ENCODE measurements at regions not wholly inside any gene's neighbourhood (a gene's known extent, or its start where the extent isn't known, plus 50 kb on each side); places are given as distances from the start of the nearest gene placed in this dataset.

DNA sequence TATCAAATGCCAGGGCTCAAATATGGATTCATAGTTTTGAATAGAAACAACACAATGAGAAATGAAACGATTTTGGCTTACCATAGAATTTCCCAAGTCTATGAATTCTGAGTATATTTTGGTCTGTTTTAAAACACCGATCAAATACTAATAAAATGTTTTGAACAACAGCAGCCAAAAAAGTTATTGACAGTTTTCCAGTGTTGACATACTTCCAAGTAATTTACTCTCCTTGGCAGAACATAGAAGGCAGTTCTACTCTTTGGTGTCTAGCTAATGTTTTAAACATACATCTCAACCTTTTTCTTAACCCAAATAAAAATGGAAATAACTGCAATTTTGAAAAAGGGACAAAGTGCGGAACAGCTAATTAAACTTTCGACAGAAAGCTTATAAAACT, 1419.8 kb downstream of the ADGRL3 start:
- TF ChIP-seq, protein P1, sequence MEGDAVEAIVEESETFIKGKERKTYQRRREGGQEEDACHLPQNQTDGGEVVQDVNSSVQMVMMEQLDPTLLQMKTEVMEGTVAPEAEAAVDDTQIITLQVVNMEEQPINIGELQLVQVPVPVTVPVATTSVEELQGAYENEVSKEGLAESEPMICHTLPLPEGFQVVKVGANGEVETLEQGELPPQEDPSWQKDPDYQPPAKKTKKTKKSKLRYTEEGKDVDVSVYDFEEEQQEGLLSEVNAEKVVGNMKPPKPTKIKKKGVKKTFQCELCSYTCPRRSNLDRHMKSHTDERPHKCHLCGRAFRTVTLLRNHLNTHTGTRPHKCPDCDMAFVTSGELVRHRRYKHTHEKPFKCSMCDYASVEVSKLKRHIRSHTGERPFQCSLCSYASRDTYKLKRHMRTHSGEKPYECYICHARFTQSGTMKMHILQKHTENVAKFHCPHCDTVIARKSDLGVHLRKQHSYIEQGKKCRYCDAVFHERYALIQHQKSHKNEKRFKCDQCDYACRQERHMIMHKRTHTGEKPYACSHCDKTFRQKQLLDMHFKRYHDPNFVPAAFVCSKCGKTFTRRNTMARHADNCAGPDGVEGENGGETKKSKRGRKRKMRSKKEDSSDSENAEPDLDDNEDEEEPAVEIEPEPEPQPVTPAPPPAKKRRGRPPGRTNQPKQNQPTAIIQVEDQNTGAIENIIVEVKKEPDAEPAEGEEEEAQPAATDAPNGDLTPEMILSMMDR (IDR thresholded peaks at IDR 0.05 in 2 of 3, conservative IDR thresholded peaks at IDR 0.05 in 1 of 3; ENCODE audit: control insufficient read depth in 2 of 3, extremely low read depth in 1 of 3, insufficient read depth in 1 of 3, low read depth in 3 of 3, low read length in 3 of 3): no peak
- TF ChIP-seq BCL11A (IDR thresholded peaks at IDR 0.05; ENCODE audit: low read depth, low read length) (no peak), RAD51 (IDR thresholded peaks at IDR 0.05) (no peak), MEF2A (IDR thresholded peaks at IDR 0.05; ENCODE audit: insufficient read depth, low read depth, low read length) (no peak), SP1 (IDR thresholded peaks at IDR 0.05; ENCODE audit: low read depth, low read length) (no peak), POLR2A (IDR thresholded peaks at IDR 0.05; ENCODE audit: low read depth, low read length) (no peak), CREB1 (IDR thresholded peaks at IDR 0.05; ENCODE audit: low read depth) (no peak)
- TF ChIP-seq, protein P2, sequence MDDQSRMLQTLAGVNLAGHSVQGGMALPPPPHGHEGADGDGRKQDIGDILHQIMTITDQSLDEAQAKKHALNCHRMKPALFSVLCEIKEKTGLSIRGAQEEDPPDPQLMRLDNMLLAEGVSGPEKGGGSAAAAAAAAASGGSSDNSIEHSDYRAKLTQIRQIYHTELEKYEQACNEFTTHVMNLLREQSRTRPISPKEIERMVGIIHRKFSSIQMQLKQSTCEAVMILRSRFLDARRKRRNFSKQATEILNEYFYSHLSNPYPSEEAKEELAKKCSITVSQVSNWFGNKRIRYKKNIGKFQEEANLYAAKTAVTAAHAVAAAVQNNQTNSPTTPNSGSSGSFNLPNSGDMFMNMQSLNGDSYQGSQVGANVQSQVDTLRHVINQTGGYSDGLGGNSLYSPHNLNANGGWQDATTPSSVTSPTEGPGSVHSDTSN (IDR thresholded peaks at IDR 0.05; ENCODE audit: insufficient replicate concordance, low read depth, low read length): no peak
- TF ChIP-seq, protein P3, sequence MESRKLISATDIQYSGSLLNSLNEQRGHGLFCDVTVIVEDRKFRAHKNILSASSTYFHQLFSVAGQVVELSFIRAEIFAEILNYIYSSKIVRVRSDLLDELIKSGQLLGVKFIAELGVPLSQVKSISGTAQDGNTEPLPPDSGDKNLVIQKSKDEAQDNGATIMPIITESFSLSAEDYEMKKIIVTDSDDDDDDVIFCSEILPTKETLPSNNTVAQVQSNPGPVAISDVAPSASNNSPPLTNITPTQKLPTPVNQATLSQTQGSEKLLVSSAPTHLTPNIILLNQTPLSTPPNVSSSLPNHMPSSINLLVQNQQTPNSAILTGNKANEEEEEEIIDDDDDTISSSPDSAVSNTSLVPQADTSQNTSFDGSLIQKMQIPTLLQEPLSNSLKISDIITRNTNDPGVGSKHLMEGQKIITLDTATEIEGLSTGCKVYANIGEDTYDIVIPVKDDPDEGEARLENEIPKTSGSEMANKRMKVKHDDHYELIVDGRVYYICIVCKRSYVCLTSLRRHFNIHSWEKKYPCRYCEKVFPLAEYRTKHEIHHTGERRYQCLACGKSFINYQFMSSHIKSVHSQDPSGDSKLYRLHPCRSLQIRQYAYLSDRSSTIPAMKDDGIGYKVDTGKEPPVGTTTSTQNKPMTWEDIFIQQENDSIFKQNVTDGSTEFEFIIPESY (IDR thresholded peaks at IDR 0.05): no peak
- TF ChIP-seq, protein P4, sequence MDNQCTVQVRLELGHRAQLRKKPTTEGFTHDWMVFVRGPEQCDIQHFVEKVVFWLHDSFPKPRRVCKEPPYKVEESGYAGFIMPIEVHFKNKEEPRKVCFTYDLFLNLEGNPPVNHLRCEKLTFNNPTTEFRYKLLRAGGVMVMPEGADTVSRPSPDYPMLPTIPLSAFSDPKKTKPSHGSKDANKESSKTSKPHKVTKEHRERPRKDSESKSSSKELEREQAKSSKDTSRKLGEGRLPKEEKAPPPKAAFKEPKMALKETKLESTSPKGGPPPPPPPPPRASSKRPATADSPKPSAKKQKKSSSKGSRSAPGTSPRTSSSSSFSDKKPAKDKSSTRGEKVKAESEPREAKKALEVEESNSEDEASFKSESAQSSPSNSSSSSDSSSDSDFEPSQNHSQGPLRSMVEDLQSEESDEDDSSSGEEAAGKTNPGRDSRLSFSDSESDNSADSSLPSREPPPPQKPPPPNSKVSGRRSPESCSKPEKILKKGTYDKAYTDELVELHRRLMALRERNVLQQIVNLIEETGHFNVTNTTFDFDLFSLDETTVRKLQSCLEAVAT (IDR thresholded peaks at IDR 0.05): no peak

Data from GM12878 (cell line).